Central memory CD4-positive, alpha-beta T cell (primary cell): ENCODE measurements at regions not wholly inside any gene's neighbourhood (a gene's known extent, or its start where the extent isn't known, plus 50 kb on each side); places are given as distances from the start of the nearest gene placed in this dataset.

ENCODE experiments used
- DNase-seq: peaks from one replicate; pipeline ENCODE4 v3.0.0; 2022

DNA sequence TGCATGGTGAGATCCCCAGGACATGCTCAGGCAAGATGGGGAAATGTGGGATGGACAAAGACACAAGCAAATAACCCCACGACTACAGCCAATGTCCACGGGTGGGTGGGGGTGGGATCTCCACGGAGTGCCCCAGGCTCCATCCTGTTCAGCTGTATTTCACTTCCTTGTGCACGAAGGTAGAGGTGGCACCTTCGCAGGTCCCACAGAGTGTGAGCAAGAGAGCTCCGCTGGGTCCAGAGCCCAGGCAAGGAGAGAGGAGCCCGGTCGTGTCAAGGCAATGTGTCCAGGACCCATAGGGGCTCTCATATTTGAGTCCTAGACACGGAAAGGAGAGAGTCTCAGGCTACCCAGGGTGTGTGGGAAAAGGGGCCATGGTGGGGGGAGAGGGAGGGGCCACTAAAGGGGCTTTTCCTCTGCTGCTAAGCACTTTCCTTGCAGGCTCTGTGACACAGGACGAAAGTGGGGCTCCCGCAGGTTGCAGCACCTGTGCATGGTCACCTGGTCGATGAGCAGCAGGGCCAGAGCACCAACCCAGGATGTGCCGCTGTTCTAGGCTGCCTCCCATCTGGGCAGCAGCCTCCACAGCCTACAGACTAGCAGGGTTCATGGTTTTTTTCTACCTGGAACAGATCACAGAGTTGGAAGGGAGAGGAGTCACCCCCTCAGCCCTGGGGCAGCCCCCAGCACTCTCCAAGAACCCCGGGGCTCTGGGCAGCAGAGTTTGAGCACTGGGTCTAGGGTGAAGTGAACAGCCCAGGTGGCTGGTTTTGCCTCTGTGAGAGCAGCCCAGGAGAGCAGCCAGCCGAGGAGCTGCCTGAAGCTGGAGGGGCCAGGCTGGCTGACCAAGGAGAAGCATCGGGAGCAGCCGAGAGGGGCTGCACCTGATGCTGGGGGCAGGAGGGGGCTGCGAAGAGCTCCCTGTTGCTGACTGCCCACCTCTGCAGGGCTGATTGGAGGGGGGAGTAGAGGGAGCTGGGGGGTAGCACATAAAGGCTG, 100.7 kb upstream of the MVB12B start:
- DNase-seq, result no peak

DNA sequence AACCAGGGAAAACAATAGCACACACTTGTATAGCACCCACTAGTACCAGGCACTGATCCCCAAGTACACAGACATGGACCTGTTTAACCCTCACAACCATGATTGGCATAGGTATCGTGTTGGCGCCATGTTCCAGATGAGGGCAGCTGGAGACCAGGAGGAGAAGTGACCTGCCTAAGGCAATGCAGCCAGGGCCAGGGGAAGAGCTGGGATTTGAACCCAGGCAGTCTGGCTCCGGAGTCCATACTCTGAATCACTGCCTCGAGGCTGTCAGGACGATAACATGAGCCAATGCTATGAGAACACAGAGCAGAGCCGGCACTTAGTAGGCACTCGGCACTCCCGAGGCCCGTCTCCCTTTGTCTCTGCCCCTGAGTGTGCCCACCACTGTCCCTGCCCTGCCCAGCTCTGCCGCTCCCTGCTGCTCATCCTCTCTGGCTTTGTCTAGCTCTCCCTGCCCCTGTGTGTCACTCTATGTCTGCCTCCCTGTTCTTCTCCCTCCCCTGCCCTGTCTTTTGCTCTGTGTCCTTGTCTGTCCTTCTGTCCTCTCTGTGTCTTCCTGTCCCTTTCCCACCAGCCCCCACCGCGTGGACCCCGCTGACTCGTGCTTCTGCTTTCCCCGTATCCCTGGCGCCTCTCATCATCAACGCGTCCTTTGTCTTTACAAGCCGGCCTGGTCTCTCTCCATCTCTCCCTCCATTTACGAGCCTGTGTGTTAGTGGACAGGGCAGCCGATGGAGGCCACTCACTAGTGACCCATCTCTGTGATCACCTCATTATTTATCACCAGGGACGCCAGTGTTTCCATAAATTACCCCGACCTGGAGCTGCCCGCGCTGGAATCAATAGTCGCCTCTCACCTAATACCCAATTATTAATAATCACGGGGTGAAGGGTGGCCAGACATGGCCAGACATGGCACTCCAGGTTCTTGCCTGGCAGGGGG, 99.4 kb upstream of the MVB12B start:
- DNase-seq, result no peak

- no peak for DNase-seq
These were observed 98.4 kb upstream of the MVB12B start for GRCh38 chr9:126228111-126228780.

DNA sequence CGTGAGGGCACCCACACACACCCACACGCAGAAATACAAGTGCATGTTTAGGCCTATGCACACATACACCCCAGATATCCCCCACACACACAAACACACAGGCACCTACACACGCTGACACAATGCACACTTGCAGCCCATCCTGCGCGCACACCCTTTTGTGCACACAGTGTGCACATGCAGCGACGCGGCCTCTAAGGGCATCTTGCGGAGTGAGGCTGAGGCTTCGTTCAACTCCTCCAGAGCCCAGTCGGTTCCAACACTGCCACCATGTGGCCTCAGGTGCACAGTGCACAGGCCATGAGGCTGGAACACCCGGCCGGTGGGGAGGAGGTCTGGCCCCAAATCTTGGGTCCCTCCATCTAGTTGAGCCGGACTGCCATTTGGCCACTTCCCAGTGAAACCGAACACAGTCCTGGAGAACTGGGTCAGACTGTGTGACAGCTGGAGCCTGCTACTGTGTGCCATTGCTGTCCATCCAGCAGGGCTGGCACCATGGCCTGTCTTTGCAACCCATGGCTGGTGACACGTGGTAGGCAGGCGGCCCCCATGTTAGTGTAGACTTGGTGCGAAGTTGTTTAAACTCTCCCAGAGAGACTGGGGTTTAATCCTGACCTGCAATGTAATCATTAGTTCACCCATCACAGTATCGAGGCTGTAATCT, 97.7 kb upstream of the MVB12B start:
- peak; percentile 46 for DNase-seq

- no peak for DNase-seq
These were observed 97.1 kb upstream of the MVB12B start for GRCh38 chr9:126229501-126229900.

- DNase-seq, result no peak
These were observed 95.9 kb upstream of the MVB12B start for GRCh38 chr9:126230692-126231091.

GRCh38 chr9:126232461-126232860, 94.2 kb upstream of the MVB12B start:
- no peak for DNase-seq

- DNase-seq, result no peak
These were observed 93.5 kb upstream of the MVB12B start for GRCh38 chr9:126233175-126233574.

- no peak for DNase-seq
These were observed 92.6 kb upstream of the MVB12B start for GRCh38 chr9:126233913-126234525.

- no peak for DNase-seq
These were observed 91.8 kb upstream of the MVB12B start for GRCh38 chr9:126234681-126235335.

DNA sequence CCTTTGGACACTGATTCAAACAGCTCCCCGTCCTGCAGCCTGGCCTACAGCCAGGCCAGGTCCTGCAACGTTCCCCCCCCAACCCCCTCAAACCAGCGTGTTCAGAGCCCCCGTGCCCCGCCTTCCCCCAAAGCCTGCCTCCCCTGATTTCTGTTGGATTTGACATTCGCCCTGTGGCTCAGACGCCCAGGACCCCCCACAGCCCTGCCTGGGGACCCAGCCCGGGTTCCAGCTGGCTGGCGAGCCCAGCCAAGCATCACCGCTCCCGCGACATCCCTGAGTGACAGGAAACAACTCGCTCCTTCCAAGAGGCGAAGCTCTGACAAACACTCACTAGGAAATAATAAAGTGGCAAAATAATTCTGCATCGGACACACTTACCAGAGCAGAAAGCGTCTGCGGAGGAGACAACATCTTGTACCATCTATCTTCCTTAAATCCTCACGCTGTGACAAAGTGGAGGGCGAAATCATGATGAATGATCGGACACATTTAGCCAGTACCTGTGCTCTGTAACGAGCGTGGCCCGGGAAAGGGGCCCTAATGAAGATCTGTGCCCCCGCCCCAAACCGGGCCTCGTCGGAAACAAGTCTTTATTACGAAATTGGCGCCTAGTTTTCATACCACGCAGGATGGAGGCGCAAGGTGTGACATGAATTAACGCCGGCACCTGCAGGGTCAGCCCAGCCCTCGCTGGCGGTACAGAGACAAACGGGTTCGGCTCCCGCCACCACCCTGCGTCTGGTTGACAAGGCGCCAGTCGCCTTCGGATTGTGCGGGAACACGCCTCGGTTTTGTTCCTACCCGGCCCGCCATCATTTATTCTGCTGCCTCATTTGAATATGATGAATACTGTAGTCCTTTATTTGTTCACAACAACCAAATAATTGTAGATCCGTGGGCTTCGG, 91.0 kb upstream of the MVB12B start:
- DNase-seq, result no peak

DNA sequence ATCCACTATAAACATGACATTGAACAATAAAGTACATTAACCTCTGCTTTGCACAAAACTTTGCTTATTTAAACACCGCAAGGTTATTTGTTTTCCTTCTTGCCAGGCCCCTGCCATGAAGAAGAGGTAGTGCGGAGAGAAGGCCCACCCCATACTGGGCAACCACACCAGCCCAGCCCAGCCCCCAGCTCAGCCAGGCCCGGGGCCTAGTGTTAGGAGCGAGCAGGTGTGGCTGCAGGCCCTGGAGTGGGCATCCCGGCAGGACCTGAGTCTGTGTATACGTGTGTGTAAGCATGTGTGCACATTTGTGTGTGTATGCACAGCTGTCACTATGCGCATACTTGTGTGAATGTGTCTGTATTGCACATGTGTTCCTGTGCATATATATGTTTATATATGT, 90.4 kb upstream of the MVB12B start:
- DNase-seq, result no peak

GRCh38 chr9:126238415-126238814, 88.2 kb upstream of the MVB12B start:
- no peak for DNase-seq

DNA sequence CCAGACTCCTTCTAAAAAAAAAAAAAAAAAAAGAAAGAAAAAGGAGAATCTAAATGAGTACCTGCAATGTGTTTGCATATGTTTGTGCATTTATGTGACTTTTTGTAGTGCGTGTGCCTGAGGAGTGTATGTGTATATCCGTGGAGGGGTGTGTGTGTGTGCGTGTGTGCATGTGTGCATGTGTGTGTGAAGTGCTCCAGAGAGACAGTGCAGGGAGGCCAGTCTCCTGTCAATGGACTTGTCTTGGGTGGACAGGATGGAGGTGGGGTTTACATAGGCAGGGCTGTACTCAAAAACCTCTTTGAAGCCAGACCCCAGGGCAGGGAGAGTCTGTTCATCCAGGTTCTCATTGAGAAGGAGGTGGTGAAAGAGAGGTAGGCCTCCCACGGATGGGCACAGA, 87.1 kb upstream of the MVB12B start:
- no peak for DNase-seq

- no peak for DNase-seq
These were observed 85.8 kb upstream of the MVB12B start for GRCh38 chr9:126240835-126241234.

GRCh38 chr9:126248680-126249079, 77.9 kb upstream of the MVB12B start:
- no peak for DNase-seq

- DNase-seq, result no peak
These were observed 64.9 kb upstream of the MVB12B start for GRCh38 chr9:126261584-126262356.

DNA sequence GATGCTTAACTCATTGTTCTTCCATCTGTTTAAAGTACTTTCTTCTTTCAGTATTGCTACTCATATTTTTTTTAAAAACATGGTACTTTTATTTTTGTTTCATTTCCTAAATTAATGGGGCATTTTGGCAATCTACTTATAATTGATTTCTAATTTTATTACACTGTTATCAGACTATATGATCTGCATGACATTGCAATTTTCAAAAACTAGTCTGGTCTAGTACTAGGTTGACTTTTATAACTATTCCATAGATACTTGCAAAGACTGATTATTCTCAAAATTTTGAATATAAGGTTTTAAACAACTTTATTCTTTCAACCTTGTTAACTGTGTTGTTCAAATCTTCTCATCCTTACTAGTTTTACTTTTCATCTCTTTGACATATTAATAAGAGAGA, 63.9 kb upstream of the MVB12B start:
- DNase-seq, result no peak

DNA sequence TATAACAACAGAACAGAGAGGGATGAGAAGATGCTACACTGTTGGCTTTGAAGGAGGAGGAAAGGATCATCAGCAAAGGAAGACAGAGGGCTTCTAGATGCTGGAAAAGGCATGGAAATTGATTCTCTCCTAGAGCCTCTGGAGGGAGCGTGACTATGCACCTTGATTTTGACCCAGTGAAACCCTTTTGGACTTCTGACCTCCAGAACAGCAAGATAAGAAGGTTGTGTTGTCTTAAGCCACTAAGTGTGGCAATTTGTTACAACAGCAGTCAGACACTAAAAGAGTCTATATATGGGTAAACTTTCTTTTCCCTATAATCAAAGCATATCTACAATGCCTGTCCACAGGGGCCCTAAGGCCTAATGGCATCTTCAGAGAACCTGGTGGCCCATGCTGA, 56.1 kb upstream of the MVB12B start:
- DNase-seq, result no peak
